SK-N-SH (cell line): ENCODE measurements at regions not wholly inside any gene's neighbourhood (a gene's known extent, or its start where the extent isn't known, plus 50 kb on each side); places are given as distances from the start of the nearest gene placed in this dataset.

Experiments
- CTCF ChIA-PET: fragments of 300-600, 350-600 bp; formaldehyde crosslinking; extraction: SDS; loops from one replicate; lab custom pipeline; 2021; lab: Yijun Ruan, JAX
- POLR2A ChIA-PET: fragments of 350-600 bp; sonication (Branson Sonifier 250); formaldehyde crosslinking; extraction: SDS; loops from one replicate; lab custom pipeline; 2020; ENCODE audit warnings: antibody characterized with exemption, inconsistent platforms; lab: Yijun Ruan, JAX
- DNase-seq: peaks from one replicate; pipeline ENCODE4 v3.0.0; 2012
- H2AFZ ChIP-seq: fragments of 200-600 bp; sonication (generic); 2 replicates; pipeline ENCODE4 v1.8.1; 2016; ENCODE audit warnings: antibody characterized with exemption, mild to moderate bottlenecking, low read depth
- H3F3A ChIP-seq: fragments of 200-600 bp; sonication (generic); replicated peaks from 2 replicates; pipeline ENCODE3; 2016; ENCODE audit warnings: antibody characterized with exemption, mild to moderate bottlenecking; ENCODE audit not compliant: insufficient read depth
- H3K27ac ChIP-seq, 2 experiments: fragments of 200-500 bp in 1 of 2; fragments of 200-600 bp in 1 of 2; sonication (Bioruptor generic) in 1 of 2; sonication (generic), shearing (Covaris generic) in 1 of 2; 2 replicates each; pipeline versions ENCODE4 v1.5.1 to v1.6.1; 2014 to 2016; ENCODE audit warnings: low read depth in 2 of 2, inconsistent platforms in 1 of 2, low read length in 1 of 2, mild to moderate bottlenecking in 1 of 2, mixed read lengths in 1 of 2
- H3K27me3 ChIP-seq: fragments of 200-600 bp; sonication (generic), shearing (Covaris generic); 2 replicates; pipeline ENCODE4 v1.6.1; 2016; ENCODE audit warnings: mixed run types; ENCODE audit not compliant: insufficient read depth
- H3K36me3 ChIP-seq, 2 experiments: fragments of 200-500 bp in 1 of 2; fragments of 200-600 bp in 1 of 2; sonication (Bioruptor generic) in 1 of 2; sonication (generic) in 1 of 2; replicated peaks in 1 of 2; 2 replicates each; pipeline versions ENCODE3 to v1.5.1; 2014 to 2016; ENCODE audit warnings: low read length in 1 of 2, mild to moderate bottlenecking in 1 of 2; ENCODE audit not compliant: insufficient read depth in 2 of 2, control insufficient read depth in 1 of 2
- H3K4me1 ChIP-seq, 2 experiments: fragments of 200-500 bp in 1 of 2; fragments of 200-600 bp in 1 of 2; sonication (Bioruptor generic) in 1 of 2; sonication (generic), shearing (Covaris generic) in 1 of 2; 2 replicates each; pipeline versions ENCODE4 v1.5.1 to v1.6.1; 2014 to 2016; ENCODE audit warnings: low read depth in 1 of 2, low read length in 1 of 2, mixed run types in 1 of 2; ENCODE audit not compliant: insufficient read depth in 2 of 2, control insufficient read depth in 1 of 2
- H3K4me2 ChIP-seq: fragments of 200-600 bp; sonication (generic), shearing (Covaris generic); 2 replicates; pipeline ENCODE4 v1.6.1; 2017; ENCODE audit warnings: mixed run types
- H3K4me3 ChIP-seq, 2 experiments: fragments of 200-500 bp in 1 of 2; fragments of 200-600 bp in 1 of 2; sonication (Bioruptor generic) in 1 of 2; sonication (generic), shearing (Covaris generic) in 1 of 2; 2 replicates each; pipeline versions ENCODE4 v1.5.1 to v1.8.1; 2014 to 2016; ENCODE audit warnings: low read depth in 2 of 2, inconsistent platforms in 1 of 2, low read length in 1 of 2, mild to moderate bottlenecking in 1 of 2, mixed read lengths in 1 of 2, moderate library complexity in 1 of 2
- H3K79me2 ChIP-seq: fragments of 200-600 bp; sonication (generic); 2 replicates; pipeline ENCODE4 v1.8.1; 2017; ENCODE audit warnings: mild to moderate bottlenecking; ENCODE audit not compliant: insufficient read depth
- H3K9ac ChIP-seq: fragments of 200-600 bp; sonication (generic); 2 replicates; pipeline ENCODE4 v1.6.1; 2017; ENCODE audit warnings: mixed run types
- H3K9me2 ChIP-seq: fragments of 200-600 bp; sonication (generic); 2 replicates; pipeline ENCODE4 v1.6.1; 2017; ENCODE audit warnings: mixed run types
- H3K9me3 ChIP-seq: fragments of 200-600 bp; sonication (generic); 2 replicates; pipeline ENCODE4 v1.6.1; 2017; ENCODE audit warnings: mixed run types, mild to moderate bottlenecking, moderate library complexity
- H4K20me1 ChIP-seq: fragments of 200-600 bp; sonication (generic); 2 replicates; pipeline ENCODE4 v1.6.1; 2017; ENCODE audit warnings: mild to moderate bottlenecking, mixed run types; ENCODE audit not compliant: insufficient read depth
- CHD2 ChIP-seq: fragments of 150-350 bp; IDR thresholded peaks from 2 replicates; pipeline ENCODE4 v1.6.1; 2018; ENCODE audit warnings: low read length; ENCODE audit not compliant: partially characterized antibody
- ELF1 ChIP-seq: IDR thresholded peaks from 2 replicates; pipeline ENCODE4 v1.4.0; 2012
- FOSL2 ChIP-seq: IDR thresholded peaks from 2 replicates; pipeline ENCODE4 v1.4.0; 2012; ENCODE audit warnings: low read depth, mild to moderate bottlenecking, moderate library complexity, borderline replicate concordance
- GATA2 ChIP-seq: sonication (generic); formaldehyde crosslinking; IDR thresholded peaks from 2 replicates; pipeline ENCODE4 v1.5.0; 2020; ENCODE audit warnings: mild to moderate bottlenecking, missing genetic modification reagents
- RAD21 ChIP-seq: IDR thresholded peaks from 2 replicates; pipeline ENCODE4 v1.6.1; 2012; ENCODE audit warnings: mild to moderate bottlenecking, low read length
- RCOR1 ChIP-seq: fragments of 150-350 bp; IDR thresholded peaks from 2 replicates; pipeline ENCODE4 v1.6.1; 2017; ENCODE audit warnings: antibody characterized with exemption, low read length
- RFX5 ChIP-seq: IDR thresholded peaks from 2 replicates; pipeline ENCODE4 v1.6.1; 2012; ENCODE audit warnings: mild to moderate bottlenecking, improper control_type of control experiment, low read length
- SIN3A ChIP-seq: IDR thresholded peaks from 2 replicates; pipeline ENCODE4 v1.6.1; 2012; ENCODE audit warnings: low read depth, mild to moderate bottlenecking, low read length, moderate library complexity, borderline replicate concordance
- WGBS: methylation state at CpG from one replicate; pipeline ENCODE4 v1.1.6; 2017; ENCODE audit warnings: low lambda C conversion rate; 5-methylcytosine and 5-hydroxymethylcytosine counted together
- TF ChIP-seq, protein P1 (sequence below): fragments of 150-350 bp; IDR thresholded peaks from 2 replicates; pipeline ENCODE4 v1.6.1; 2016; ENCODE audit warnings: mild to moderate bottlenecking, low read depth, low read length
- TF ChIP-seq, protein P2 (sequence below): IDR thresholded peaks from 2 replicates; pipeline ENCODE4 v1.6.1; 2012; ENCODE audit warnings: mild to moderate bottlenecking, low read depth, low read length, moderate library complexity

DNA sequence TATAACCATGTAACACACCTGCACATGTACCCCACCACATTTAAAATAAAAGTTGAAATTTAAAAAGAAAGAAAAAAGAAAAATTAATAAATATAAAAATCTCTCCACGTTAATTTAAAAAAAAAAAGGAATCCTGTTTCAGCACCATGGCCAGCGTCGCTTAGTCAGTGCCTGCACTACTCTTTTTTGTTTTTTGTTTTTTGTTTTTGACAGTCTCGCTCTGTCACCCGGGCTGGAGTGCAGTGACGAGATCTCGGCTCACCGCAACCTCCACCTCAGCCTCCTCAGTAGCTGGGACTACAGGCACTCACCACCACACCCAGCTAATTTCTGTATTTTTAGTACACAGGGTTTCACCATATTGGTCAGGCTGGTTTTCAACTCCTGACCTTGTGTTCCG lies 835.9 kb downstream of the UQCRFS1 start:
- no peak for DNase-seq

DNA sequence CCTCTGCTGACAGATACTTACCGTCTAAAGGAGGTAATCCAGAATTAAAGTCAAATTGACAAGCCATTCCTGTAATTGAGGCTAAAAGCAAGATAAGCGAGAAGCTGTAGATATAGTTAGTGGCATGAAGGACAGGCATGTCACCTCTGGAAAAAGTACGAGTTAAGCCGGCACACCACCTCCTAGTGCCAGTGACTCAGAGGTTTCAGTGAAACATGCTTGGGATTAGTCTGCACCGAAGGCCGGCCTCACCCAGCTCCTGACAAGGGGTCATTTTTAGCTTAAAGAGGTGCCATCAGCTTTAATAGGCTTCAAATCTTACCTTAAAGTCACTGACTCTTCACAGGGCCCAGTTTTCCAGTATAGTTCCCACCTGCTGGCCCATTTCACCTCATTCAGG lies 838.0 kb downstream of the UQCRFS1 start:
- Histone ChIP-seq H3K9me2 (no peaks in the 10 kb centered on the region), H3K9me3 (no peaks in the 10 kb centered on the region), H3K4me3 (no peak overlapping the region), H3K9ac (no peak overlapping the region), H3K27me3 (no peaks in the 10 kb centered on the region), H3K4me1 (no peaks in the 10 kb centered on the region), H3F3A (no peaks in the 10 kb centered on the region), H4K20me1 (0 out of 2 replicates have a peak, but pooled peaks cover 3% of the 10 kb centered on the region), H3K79me2 (no peaks in the 10 kb centered on the region)
- DNase-seq = no peak
- POLR2A ChIA-PET = no interaction called here
- CTCF ChIA-PET = no interaction called here
- TF ChIP-seq, protein P1, sequence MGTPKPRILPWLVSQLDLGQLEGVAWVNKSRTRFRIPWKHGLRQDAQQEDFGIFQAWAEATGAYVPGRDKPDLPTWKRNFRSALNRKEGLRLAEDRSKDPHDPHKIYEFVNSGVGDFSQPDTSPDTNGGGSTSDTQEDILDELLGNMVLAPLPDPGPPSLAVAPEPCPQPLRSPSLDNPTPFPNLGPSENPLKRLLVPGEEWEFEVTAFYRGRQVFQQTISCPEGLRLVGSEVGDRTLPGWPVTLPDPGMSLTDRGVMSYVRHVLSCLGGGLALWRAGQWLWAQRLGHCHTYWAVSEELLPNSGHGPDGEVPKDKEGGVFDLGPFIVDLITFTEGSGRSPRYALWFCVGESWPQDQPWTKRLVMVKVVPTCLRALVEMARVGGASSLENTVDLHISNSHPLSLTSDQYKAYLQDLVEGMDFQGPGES = no peak
- TF ChIP-seq RFX5 = no peak
- no peak for TF ChIP-seq RAD21
- TF ChIP-seq ELF1 = no peak
- no peak for TF ChIP-seq RCOR1
- no peak for TF ChIP-seq CHD2
- no peak for TF ChIP-seq GATA2 (CRISPR knock-in tag)
- TF ChIP-seq, all 33 proteins: peak for 0
- Histone ChIP-seq H3K4me2 (no peak overlapping the region), H2AFZ (no peak overlapping the region), H3K27ac (no peak overlapping the region), H3K36me3 (no peaks in the 10 kb centered on the region)
- WGBS = 7% methylated on average over 6 of the region's 6 CpGs

More for the DNA sequence above, 835.9 kb downstream of the UQCRFS1 start:
- no peaks in the 10 kb centered on the region for H3K9me2 ChIP-seq
- no peaks in the 10 kb centered on the region for H3K9me3 ChIP-seq
- H3K9ac ChIP-seq = no peak overlapping the region
- no peaks in the 10 kb centered on the region for H3F3A ChIP-seq
- no peak overlapping the region for H3K4me3 ChIP-seq
- no peaks in the 10 kb centered on the region for H4K20me1 ChIP-seq
- WGBS = 13% methylated on average over 9 of the region's 9 CpGs
- no peak overlapping the region for H2AFZ ChIP-seq
- H3K79me2 ChIP-seq = no peaks in the 10 kb centered on the region
- CTCF ChIA-PET = no interaction called here
- H3K4me2 ChIP-seq = no peak overlapping the region
- no peaks in the 10 kb centered on the region for H3K4me1 ChIP-seq
- H3K27me3 ChIP-seq = no peaks in the 10 kb centered on the region
- H3K36me3 ChIP-seq = no peaks in the 10 kb centered on the region
- POLR2A ChIA-PET = no interaction called here
- TF ChIP-seq SIN3A (no peak), FOSL2 (no peak)
- TF ChIP-seq, protein P2, sequence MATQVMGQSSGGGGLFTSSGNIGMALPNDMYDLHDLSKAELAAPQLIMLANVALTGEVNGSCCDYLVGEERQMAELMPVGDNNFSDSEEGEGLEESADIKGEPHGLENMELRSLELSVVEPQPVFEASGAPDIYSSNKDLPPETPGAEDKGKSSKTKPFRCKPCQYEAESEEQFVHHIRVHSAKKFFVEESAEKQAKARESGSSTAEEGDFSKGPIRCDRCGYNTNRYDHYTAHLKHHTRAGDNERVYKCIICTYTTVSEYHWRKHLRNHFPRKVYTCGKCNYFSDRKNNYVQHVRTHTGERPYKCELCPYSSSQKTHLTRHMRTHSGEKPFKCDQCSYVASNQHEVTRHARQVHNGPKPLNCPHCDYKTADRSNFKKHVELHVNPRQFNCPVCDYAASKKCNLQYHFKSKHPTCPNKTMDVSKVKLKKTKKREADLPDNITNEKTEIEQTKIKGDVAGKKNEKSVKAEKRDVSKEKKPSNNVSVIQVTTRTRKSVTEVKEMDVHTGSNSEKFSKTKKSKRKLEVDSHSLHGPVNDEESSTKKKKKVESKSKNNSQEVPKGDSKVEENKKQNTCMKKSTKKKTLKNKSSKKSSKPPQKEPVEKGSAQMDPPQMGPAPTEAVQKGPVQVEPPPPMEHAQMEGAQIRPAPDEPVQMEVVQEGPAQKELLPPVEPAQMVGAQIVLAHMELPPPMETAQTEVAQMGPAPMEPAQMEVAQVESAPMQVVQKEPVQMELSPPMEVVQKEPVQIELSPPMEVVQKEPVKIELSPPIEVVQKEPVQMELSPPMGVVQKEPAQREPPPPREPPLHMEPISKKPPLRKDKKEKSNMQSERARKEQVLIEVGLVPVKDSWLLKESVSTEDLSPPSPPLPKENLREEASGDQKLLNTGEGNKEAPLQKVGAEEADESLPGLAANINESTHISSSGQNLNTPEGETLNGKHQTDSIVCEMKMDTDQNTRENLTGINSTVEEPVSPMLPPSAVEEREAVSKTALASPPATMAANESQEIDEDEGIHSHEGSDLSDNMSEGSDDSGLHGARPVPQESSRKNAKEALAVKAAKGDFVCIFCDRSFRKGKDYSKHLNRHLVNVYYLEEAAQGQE = peak; percentile 92
- H3K27ac ChIP-seq = no peak overlapping the region
